Fibroblast of villous mesenchyme (primary cell): ENCODE measurements at regions not wholly inside any gene's neighbourhood (a gene's known extent, or its start where the extent isn't known, plus 50 kb on each side); places are given as distances from the start of the nearest gene placed in this dataset.

Experiments
- DNase-seq: peaks from one replicate; pipeline ENCODE4 v3.0.0-alpha.2; 2010; ENCODE audit warnings: low read depth
- H3K4me3 ChIP-seq: 2 replicates; pipeline ENCODE4 v1.5.1; 2011; ENCODE audit warnings: low read depth, mild to moderate bottlenecking, low read length
- TF ChIP-seq, protein P1 (sequence below): IDR thresholded peaks from 2 replicates; pipeline ENCODE4 v1.5.1; 2012; ENCODE audit warnings: low read depth, mild to moderate bottlenecking, low read length; ENCODE audit not compliant: insufficient read depth

DNA sequence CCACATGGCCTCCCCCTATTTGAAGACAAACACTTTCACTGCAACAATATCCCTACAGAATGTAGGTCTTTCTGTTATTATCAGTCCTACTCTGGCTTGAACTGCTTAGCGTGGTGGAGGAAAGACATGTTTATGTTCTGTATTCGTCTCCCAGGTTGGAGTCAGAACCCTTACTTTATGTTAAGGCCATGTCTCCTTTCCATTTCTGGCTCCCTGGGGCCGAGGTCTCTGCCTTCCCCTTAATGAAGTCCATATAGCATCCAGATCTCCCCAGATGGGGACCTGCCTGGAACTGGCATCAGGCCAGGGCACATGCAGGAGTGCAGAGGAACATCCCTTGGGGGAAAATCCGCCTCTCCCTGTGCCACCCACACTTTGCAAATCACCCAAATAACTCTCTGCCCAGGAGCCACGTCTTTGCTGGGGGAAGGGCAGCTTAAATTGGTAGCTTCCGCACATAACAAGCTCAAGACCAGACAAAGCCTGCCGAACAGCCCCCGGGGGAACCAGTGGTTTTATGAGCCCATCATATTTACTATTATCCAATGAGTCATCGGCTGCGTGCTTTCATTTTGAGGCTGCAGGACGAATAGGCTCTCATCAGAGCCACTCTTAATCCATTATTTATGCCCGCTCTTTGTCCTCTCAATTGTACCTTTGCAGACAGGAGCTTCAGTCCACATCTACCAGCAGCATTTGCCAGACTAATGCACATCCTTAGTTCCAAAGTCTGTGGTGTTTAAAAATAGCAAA lies 237.0 kb downstream of the UACA start:
- TF ChIP-seq, protein P1, sequence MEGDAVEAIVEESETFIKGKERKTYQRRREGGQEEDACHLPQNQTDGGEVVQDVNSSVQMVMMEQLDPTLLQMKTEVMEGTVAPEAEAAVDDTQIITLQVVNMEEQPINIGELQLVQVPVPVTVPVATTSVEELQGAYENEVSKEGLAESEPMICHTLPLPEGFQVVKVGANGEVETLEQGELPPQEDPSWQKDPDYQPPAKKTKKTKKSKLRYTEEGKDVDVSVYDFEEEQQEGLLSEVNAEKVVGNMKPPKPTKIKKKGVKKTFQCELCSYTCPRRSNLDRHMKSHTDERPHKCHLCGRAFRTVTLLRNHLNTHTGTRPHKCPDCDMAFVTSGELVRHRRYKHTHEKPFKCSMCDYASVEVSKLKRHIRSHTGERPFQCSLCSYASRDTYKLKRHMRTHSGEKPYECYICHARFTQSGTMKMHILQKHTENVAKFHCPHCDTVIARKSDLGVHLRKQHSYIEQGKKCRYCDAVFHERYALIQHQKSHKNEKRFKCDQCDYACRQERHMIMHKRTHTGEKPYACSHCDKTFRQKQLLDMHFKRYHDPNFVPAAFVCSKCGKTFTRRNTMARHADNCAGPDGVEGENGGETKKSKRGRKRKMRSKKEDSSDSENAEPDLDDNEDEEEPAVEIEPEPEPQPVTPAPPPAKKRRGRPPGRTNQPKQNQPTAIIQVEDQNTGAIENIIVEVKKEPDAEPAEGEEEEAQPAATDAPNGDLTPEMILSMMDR, result no peak
- peak overlapping the region; percentile 16 for H3K4me3 ChIP-seq
- peak; percentile 85 for DNase-seq

DNA sequence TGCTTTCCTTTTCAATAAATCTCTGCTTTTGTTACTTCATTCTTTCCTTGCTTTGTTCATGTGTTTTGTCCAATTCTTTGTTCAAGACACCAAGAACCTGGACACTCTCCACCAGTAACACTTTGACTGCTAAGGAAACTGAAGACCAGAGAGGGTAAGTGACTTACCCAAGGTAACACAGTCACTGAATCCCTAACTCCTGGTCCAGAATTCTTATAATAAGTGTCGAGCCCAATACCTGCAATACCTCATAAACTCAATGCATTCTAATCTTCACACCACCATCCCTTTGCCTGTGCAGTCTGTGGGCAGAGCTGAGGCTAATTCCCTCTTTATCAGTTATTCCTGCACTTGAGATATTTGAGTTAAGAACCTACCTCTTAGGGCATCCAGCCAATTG lies 237.8 kb downstream of the UACA start:
- DNase-seq, result no peak
- H3K4me3 ChIP-seq, result no peak overlapping the region
- TF ChIP-seq, protein P1, result no peak

DNA sequence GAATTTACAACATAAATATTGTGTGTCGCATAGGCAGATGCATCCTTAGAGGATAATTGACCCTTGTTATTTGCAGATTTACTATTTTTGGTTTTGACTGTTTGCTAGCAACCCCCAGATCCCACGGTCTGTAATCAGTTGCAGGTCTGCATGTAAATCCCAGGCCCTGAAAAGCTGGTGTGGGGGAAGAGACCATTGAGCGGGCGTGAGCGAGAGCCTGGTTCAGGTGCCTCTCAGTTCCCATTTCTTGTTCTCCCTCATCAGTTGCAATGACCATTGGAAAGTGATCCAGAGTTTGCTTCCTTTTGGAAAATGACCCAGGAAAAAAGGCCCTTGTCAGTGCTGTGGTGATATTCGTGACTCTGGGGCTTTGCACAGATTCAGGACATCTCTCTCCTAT lies 238.9 kb downstream of the UACA start:
- TF ChIP-seq, protein P1, result no peak
- no peak overlapping the region for H3K4me3 ChIP-seq

DNA sequence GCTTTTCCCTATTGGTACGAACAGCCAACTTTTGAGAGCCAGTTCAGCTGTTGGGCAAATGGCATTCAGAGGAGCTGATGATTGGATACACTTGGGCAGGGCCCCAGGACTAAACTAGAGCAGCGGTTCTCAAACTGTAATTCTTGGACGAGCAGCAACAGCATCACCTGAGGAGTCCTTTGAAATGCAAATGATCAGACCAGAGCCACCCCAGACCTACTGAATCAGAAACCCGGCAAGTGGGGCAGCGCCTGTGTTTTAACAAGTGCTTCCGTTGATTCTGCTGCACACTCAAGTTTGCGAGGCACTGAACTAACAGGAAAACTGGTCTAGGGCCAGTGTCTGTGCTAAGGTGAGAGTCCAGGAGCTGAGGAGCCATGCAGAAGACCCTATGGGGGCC lies 239.7 kb downstream of the UACA start:
- TF ChIP-seq, protein P1, result no peak
- no peak overlapping the region for H3K4me3 ChIP-seq
- DNase-seq, result no peak

More for the DNA sequence above, 238.9 kb downstream of the UACA start:
- no peak for DNase-seq

DNA sequence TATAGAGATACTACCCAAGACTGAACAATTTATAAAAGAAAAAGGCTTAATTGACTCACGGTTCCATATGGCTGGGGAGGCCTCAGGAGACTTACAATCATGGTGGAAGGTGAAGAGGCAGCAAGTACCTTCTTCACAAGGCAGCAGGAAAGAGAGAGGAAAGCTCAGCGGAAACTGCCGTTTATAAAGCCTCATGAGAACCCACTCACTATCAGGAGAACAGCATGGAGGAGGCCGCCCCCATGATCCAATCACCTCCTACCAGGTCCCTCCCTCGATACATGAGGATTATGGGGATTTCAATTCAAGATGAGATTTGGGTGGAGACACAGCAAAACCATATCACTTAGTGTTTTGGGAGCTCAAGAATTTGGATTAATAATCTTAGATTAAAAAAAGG lies 240.2 kb downstream of the UACA start:
- H3K4me3 ChIP-seq, result no peak overlapping the region
- no peak for DNase-seq
- TF ChIP-seq, protein P1, result no peak

DNA sequence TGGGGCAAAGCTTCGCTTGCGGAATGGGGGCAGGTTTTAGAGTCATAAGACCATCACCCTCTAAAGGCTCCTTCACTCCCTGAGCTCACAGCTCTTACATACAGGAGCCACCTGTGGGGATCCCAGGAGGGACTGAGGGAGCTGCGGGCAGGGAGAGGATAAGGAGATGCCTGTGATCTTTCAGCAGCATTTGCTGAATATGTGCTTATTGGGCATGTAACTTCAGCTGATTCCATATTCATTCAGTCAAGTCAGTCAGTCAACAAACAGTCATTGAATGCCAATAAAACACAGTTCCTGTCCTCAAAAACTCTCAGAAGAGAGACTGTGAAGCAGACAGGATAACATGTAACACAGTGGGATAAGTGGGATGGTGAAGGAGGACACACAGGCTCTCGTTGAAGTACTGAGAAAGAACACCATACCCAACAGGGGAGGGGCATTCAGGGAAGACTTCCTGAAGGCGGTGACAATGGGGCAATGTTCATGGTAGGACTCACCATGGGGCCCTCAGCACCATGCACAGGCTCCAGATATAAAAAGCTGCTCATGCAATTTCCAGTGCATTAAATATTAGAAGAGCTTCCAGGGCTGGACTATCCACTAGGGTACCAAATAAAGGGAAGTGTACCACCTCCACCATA lies 240.9 kb downstream of the UACA start:
- no peak overlapping the region for H3K4me3 ChIP-seq
- DNase-seq, result no peak
- TF ChIP-seq, protein P1, result no peak
